GM23248 (cell line): ENCODE measurements at regions not wholly inside any gene's neighbourhood (a gene's known extent, or its start where the extent isn't known, plus 50 kb on each side); places are given as distances from the start of the nearest gene placed in this dataset.
"Not testable (repeated sequence)": the region's sequence is repeated elsewhere in the genome, so short reads cannot be mapped to it uniquely, and the experiment has no call there.

Source experiments
- DNase-seq: peaks from one replicate; pipeline ENCODE4 v3.0.0-alpha.2; 2015
- H2AFZ ChIP-seq: fragments of 200-600 bp; sonication (generic); 2 replicates; pipeline ENCODE4 v1.6.1; 2016; ENCODE audit warnings: antibody characterized with exemption
- H3F3A ChIP-seq: fragments of 200-600 bp; sonication (generic); 2 replicates; pipeline ENCODE4 v1.6.1; 2016; ENCODE audit warnings: mild to moderate bottlenecking, antibody characterized with exemption, mixed run types; ENCODE audit not compliant: insufficient read depth
- H3K27ac ChIP-seq: fragments of 200-600 bp; sonication (generic); 2 replicates; pipeline ENCODE4 v1.5.1; 2016; ENCODE audit warnings: mild to moderate bottlenecking
- H3K27me3 ChIP-seq: fragments of 200-600 bp; sonication (generic); replicated peaks from 2 replicates; pipeline ENCODE4 v1.6.1; 2016; ENCODE audit warnings: mild to moderate bottlenecking; ENCODE audit not compliant: insufficient read depth
- H3K36me3 ChIP-seq: fragments of 200-600 bp; sonication (generic); 2 replicates; pipeline ENCODE4 v1.6.1; 2016; ENCODE audit warnings: low read depth, mild to moderate bottlenecking
- H3K4me1 ChIP-seq: fragments of 200-600 bp; sonication (generic); 2 replicates; pipeline ENCODE4 v1.6.1; 2016; ENCODE audit warnings: mild to moderate bottlenecking; ENCODE audit not compliant: insufficient read depth
- H3K4me2 ChIP-seq: fragments of 200-600 bp; sonication (generic); one replicate; pipeline ENCODE4 v1.6.1; 2016; ENCODE audit warnings: mild to moderate bottlenecking; ENCODE audit not compliant: unreplicated experiment
- H3K4me3 ChIP-seq: fragments of 200-600 bp; sonication (generic); 2 replicates; pipeline ENCODE4 v1.5.1; 2016; ENCODE audit warnings: mild to moderate bottlenecking
- H3K79me2 ChIP-seq: fragments of 200-600 bp; sonication (generic); 2 replicates; pipeline ENCODE4 v1.6.1; 2016; ENCODE audit warnings: mild to moderate bottlenecking; ENCODE audit not compliant: insufficient read depth
- H3K9ac ChIP-seq: fragments of 200-600 bp; sonication (generic); 2 replicates; pipeline ENCODE4 v1.6.1; 2016; ENCODE audit warnings: mild to moderate bottlenecking
- H3K9me2 ChIP-seq: fragments of 200-600 bp; sonication (generic); 2 replicates; pipeline ENCODE4 v1.6.1; 2016; ENCODE audit warnings: mixed run types, mild to moderate bottlenecking, moderate library complexity; ENCODE audit not compliant: insufficient read depth
- H3K9me3 ChIP-seq: fragments of 200-600 bp; sonication (generic); one replicate; pipeline ENCODE4 v1.6.1; 2017; ENCODE audit warnings: low read depth
- H4K20me1 ChIP-seq: fragments of 200-600 bp; sonication (generic); 2 replicates; pipeline ENCODE4 v1.6.0; 2016; ENCODE audit not compliant: insufficient read depth
- EZH2 ChIP-seq: fragments of 200-600 bp; sonication (generic); IDR thresholded peaks from 2 replicates; pipeline ENCODE4 v1.6.1; 2018; ENCODE audit warnings: antibody characterized with exemption, mild to moderate bottlenecking; ENCODE audit not compliant: insufficient read depth, poor library complexity, severe bottlenecking
- EZH2phosphoT487 ChIP-seq: fragments of 200-600 bp; sonication (generic); IDR thresholded peaks from 2 replicates; pipeline ENCODE4 v1.6.1; 2018; ENCODE audit warnings: antibody characterized with exemption, moderate library complexity, mild to moderate bottlenecking, low read depth; ENCODE audit not compliant: insufficient read depth
- WGBS, 2 experiments: methylation state at CpG; one replicate each; pipeline ENCODE4 v1.1.6; 2015 to 2017; ENCODE audit warnings: low lambda C conversion rate in 2 of 2, low coverage in 1 of 2; ENCODE audit errors: missing lambda C conversion rate in 2 of 2; 5-methylcytosine and 5-hydroxymethylcytosine counted together
- in situ Hi-C: fragments of 300-500 bp; cut with MboI; formaldehyde crosslinking; loops from 2 replicates; pipeline ENCODE4 v1.15.0; 2020

- no peaks in the 10 kb centered on the region for H4K20me1 ChIP-seq
- no peaks in the 10 kb centered on the region for H3K4me1 ChIP-seq
- no peaks in the 10 kb centered on the region for H3K36me3 ChIP-seq
- in situ Hi-C loops, result no loop called here
- H3K4me3 ChIP-seq, result no peak overlapping the region
- H3K79me2 ChIP-seq, result no peaks in the 10 kb centered on the region
- no peak overlapping the region for H2AFZ ChIP-seq
- WGBS, 2 experiments, result 11 to 18% methylated on average over 4 of the region's 4 CpGs
- no peaks in the 10 kb centered on the region for H3F3A ChIP-seq
- H3K9me3 ChIP-seq, result no peaks in the 10 kb centered on the region
- DNase-seq, result no peak
- H3K9me2 ChIP-seq, result no peaks in the 10 kb centered on the region
- no peak overlapping the region for H3K27ac ChIP-seq
- TF ChIP-seq EZH2, result no peak
- TF ChIP-seq EZH2phosphoT487, result no peak
- H3K9ac ChIP-seq, result no peak overlapping the region
- no peak overlapping the region for H3K4me2 ChIP-seq
- no peaks in the 10 kb centered on the region for H3K27me3 ChIP-seq
Observed at GRCh38 chr12:14207905-14208551, 157.5 kb upstream of the ATF7IP start.

DNA sequence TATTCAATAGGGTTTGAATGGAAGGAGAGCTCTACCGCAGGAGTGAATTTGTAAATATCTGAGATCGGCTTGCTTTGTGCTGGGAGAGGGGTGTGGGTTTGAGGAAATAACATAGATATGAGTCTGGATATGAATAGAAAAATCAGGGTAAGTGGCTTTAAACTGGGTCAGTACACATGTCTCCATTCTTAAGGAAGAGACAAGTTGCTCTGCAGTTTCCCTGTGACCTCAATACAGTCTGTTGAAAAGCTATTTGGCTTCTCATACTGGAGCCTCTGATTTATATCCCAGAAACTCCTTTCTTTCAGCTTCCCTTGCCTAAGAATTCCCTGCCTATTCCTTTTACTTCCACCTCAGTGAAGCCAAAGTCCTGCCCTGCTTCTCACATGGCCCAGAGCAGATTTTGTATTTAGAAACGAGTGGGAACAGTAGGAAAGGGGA is 153.5 kb upstream of the ATF7IP start:
- H3K9me2 ChIP-seq, result no peaks in the 10 kb centered on the region
- 61 to 65% methylated on average over 3 of the region's 3 CpGs for WGBS, 2 experiments
- no peaks in the 10 kb centered on the region for H3K36me3 ChIP-seq
- H3K27ac ChIP-seq, result no peak overlapping the region
- no peaks in the 10 kb centered on the region for H3K79me2 ChIP-seq
- no peak overlapping the region for H3K9ac ChIP-seq
- no peaks in the 10 kb centered on the region for H4K20me1 ChIP-seq
- H3K4me3 ChIP-seq, result no peak overlapping the region
- DNase-seq, result no peak
- no peaks in the 10 kb centered on the region for H3F3A ChIP-seq
- no peak overlapping the region for H2AFZ ChIP-seq
- in situ Hi-C loops, result no loop called here
- H3K9me3 ChIP-seq, result no peaks in the 10 kb centered on the region
- H3K4me1 ChIP-seq, result peaks cover 8% of the 10 kb centered on the region; the same call in 1 of the 2 replicates
- TF ChIP-seq EZH2 (no peak), EZH2phosphoT487 (no peak)
- H3K4me2 ChIP-seq, result no peak overlapping the region
- H3K27me3 ChIP-seq, result no peaks in the 10 kb centered on the region

DNA sequence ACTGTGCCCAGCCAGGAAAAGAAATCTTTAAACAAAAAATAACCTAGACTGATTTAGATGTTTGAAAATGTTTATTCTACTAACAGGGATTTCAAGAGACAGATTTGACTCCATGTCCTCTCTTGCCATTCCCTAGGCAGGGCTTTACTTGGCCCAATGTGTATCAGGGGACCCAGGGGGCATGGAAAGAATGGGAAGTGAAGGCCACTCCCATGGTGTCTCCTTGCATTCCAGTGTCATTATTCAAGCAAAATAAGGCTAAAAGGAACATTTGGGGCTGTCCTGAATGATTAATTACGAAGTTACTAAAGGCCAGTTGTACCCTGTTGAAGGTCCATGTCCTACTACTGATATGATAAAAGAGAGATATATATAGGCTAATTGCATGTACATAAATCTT is 151.9 kb upstream of the ATF7IP start:
- TF ChIP-seq EZH2phosphoT487 (no peak), EZH2 (no peak)
- in situ Hi-C loops, result no loop called here
- Histone ChIP-seq H3K4me1 (peaks cover 8% of the 10 kb centered on the region; the same call in 1 of the 2 replicates), H4K20me1 (no peaks in the 10 kb centered on the region), H3F3A (no peaks in the 10 kb centered on the region), H3K4me3 (no peak overlapping the region), H3K4me2 (no peak overlapping the region), H3K9ac (no peak overlapping the region), H3K27ac (no peak overlapping the region), H3K79me2 (no peaks in the 10 kb centered on the region), H3K36me3 (no peaks in the 10 kb centered on the region), H3K27me3 (no peaks in the 10 kb centered on the region), H2AFZ (no peak overlapping the region), H3K9me2 (no peaks in the 10 kb centered on the region), H3K9me3 (no peaks in the 10 kb centered on the region)
- WGBS, 2 experiments, result 45 to 47% methylated on average over 1 of the region's 1 CpG
- no peak for DNase-seq

- no peak overlapping the region for H3K9ac ChIP-seq
- H3K36me3 ChIP-seq, result no peaks in the 10 kb centered on the region
- H3K4me1 ChIP-seq, result peaks cover 8% of the 10 kb centered on the region; the same call in 1 of the 2 replicates
- H3K4me3 ChIP-seq, result no peak overlapping the region
- H3F3A ChIP-seq, result no peaks in the 10 kb centered on the region
- no peaks in the 10 kb centered on the region for H4K20me1 ChIP-seq
- 61 to 68% methylated on average over 1 of the region's 1 CpG for WGBS, 2 experiments
- H2AFZ ChIP-seq, result no peak overlapping the region
- no peak overlapping the region for H3K27ac ChIP-seq
- H3K79me2 ChIP-seq, result no peaks in the 10 kb centered on the region
- H3K9me3 ChIP-seq, result no peaks in the 10 kb centered on the region
- in situ Hi-C loops, result no loop called here
- no peak for TF ChIP-seq EZH2
- TF ChIP-seq EZH2phosphoT487, result no peak
- no peaks in the 10 kb centered on the region for H3K27me3 ChIP-seq
- H3K4me2 ChIP-seq, result no peak overlapping the region
- no peak for DNase-seq
- H3K9me2 ChIP-seq, result no peaks in the 10 kb centered on the region
Observed at GRCh38 chr12:14214495-14214894, 151.0 kb upstream of the ATF7IP start.

DNA sequence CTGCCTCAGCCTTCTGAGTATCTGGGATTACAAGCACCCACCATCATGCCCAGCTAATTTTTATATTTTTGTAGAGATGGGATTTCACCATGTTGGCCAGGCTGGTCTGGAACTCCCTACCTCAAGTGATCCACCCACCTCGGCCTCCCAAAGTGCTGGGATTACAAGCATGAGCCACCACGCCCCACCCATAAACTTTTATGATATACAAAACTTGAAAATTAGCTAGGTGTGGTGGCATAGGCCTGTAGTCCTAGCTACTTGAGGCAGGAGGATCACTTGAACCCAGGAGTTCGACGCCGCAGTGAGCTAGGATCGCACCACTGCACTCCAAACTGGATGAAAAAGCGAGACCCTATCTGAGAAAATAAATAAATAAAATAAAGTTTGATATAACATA is 149.5 kb upstream of the ATF7IP start:
- H3K27ac ChIP-seq, H3K27me3 ChIP-seq, H4K20me1 ChIP-seq, H3K36me3 ChIP-seq, H3K4me1 ChIP-seq, H3K9me3 ChIP-seq, H3K9me2 ChIP-seq, H3K79me2 ChIP-seq, in situ Hi-C loops, H3F3A ChIP-seq, DNase-seq: not testable (repeated sequence)
- WGBS, 2 experiments, result 88 to 90% methylated on average over 7 of the region's 7 CpGs
- Histone ChIP-seq H3K4me3 (peak overlapping the region; percentile 50), H2AFZ (peak overlapping the region; percentile 71), H3K4me2 (peak overlapping the region; percentile 56), H3K9ac (peak overlapping the region; percentile 22; the same call in 1 of the 2 replicates)
